Ovary (tissue), 7 donors: ENCODE measurements at regions not wholly inside any gene's neighbourhood (a gene's known extent, or its start where the extent isn't known, plus 50 kb on each side); places are given as distances from the start of the nearest gene placed in this dataset.

Experiments used
- DNase-seq, 5 donors: peaks; one replicate each; pipeline ENCODE4 v3.0.0-alpha.2; 2019 to 2020
- H3K27ac ChIP-seq, 2 donors: fragments of 200-600 bp; one replicate each; pipeline versions ENCODE4 v1.5.1 to v1.8.0; 2019 to 2022
- H3K27me3 ChIP-seq: fragments of 200-600 bp; one replicate; pipeline ENCODE4 v1.8.0; 2022
- H3K36me3 ChIP-seq: fragments of 200-600 bp; sonication (generic); one replicate; pipeline ENCODE4 v1.5.1; 2019
- H3K4me1 ChIP-seq: one replicate; pipeline ENCODE4 v1.8.1; 2013; ENCODE audit warnings: mild to moderate bottlenecking, moderate library complexity; ENCODE audit not compliant: insufficient read depth
- H3K4me3 ChIP-seq: fragments of 200-600 bp; sonication (generic); one replicate; pipeline ENCODE4 v1.5.1; 2017
- H3K9me3 ChIP-seq, 2 donors: fragments of 200-600 bp in 1 of 2; sonication (generic) in 1 of 2; one replicate each; pipeline versions ENCODE4 v1.5.1 to v1.8.1; 2013 to 2019; ENCODE audit warnings: mild to moderate bottlenecking in 1 of 2, moderate library complexity in 1 of 2
- CTCF ChIP-seq, 3 donors: fragments of 450-650 bp in 2 of 3; fragments of 200-600 bp in 1 of 3; IDR thresholded peaks; one replicate each; pipeline versions ENCODE4 v1.5.1 to v1.8.0; 2016 to 2022; ENCODE audit warnings: antibody characterized with exemption in 3 of 3, mild to moderate bottlenecking in 1 of 3
- EP300 ChIP-seq: sonication (generic); formaldehyde crosslinking; IDR thresholded peaks from one replicate; pipeline ENCODE4 v1.6.1; 2017; ENCODE audit warnings: antibody characterized with exemption
- POLR2A ChIP-seq: fragments of 450-650 bp; IDR thresholded peaks from one replicate; pipeline ENCODE4 v1.6.1; 2017; ENCODE audit warnings: antibody characterized with exemption, mild to moderate bottlenecking, moderate library complexity
- WGBS, 3 donors: extraction: QIAGEN DNeasy Blood & Tissue Kit in 1 of 3; methylation state at CpG; one replicate each; pipeline versions ENCODE4 v1.1.5 to v1.1.7; 2013 to 2017; 5-methylcytosine and 5-hydroxymethylcytosine counted together
- intact Hi-C, 4 donors: fragments of 100-400 bp; cut with DNase I; formaldehyde crosslinking; loops; one replicate each; pipeline versions ENCODE4 v1.11.0 to v1.15.1; 2022 to 2023
- donor health status: DM: no; HTN: no; CAD: no; lungs with moderate emphysema.
- donor health status: DM: no; HTN: no; CAD: no.
- donor health status: Bipolar disorder and iron deficiency.
- donor health status: DM: no; HTN: no; CAD: no.
- donor health status: DM: yes; HTN: yes; CAD: no.

GRCh38 chr2:138182250-138182936, 218.1 kb downstream of the HNMT start:
- no peak for DNase-seq
- intact Hi-C loops: no loop called here
- Histone ChIP-seq H3K27ac (no peak overlapping the region), H3K27me3 (no peaks in the 10 kb centered on the region), H3K9me3 (no peaks in the 10 kb centered on the region), H3K36me3 (no peaks in the 10 kb centered on the region), H3K4me1 (peaks cover 4% of the 10 kb centered on the region), H3K4me3 (no peak overlapping the region)
- 78 to 82% (median 79%) methylated on average over 6 of the region's 6 CpGs for WGBS, 3 donors
- TF ChIP-seq CTCF (IDR thresholded peaks at IDR 0.05) (no peak), POLR2A (no peak), EP300 (no peak)

- intact Hi-C loops: no loop called here
- H3K4me3 ChIP-seq: no peak overlapping the region
- DNase-seq: no peak
- no peaks in the 10 kb centered on the region for H3K27me3 ChIP-seq
- H3K9me3 ChIP-seq: no peaks in the 10 kb centered on the region
- peaks cover 4% of the 10 kb centered on the region for H3K4me1 ChIP-seq
- no peaks in the 10 kb centered on the region for H3K36me3 ChIP-seq
- H3K27ac ChIP-seq: no peak overlapping the region
- no peak for TF ChIP-seq EP300
- TF ChIP-seq CTCF (IDR thresholded peaks at IDR 0.05): no peak
- no peak for TF ChIP-seq POLR2A
These were observed 218.7 kb downstream of the HNMT start for GRCh38 chr2:138182937-138183312.

GRCh38 chr2:138183705-138184104, 219.4 kb downstream of the HNMT start:
- no peak overlapping the region for H3K27ac ChIP-seq
- intact Hi-C loops: no loop called here
- H3K9me3 ChIP-seq: no peaks in the 10 kb centered on the region
- no peak overlapping the region for H3K4me3 ChIP-seq
- DNase-seq: no peak
- WGBS, 3 donors: 87 to 93% (median 93%) methylated on average over 2 of the region's 2 CpGs
- H3K36me3 ChIP-seq: no peaks in the 10 kb centered on the region
- no peak for TF ChIP-seq CTCF (IDR thresholded peaks at IDR 0.05)
- no peak for TF ChIP-seq EP300
- TF ChIP-seq POLR2A: no peak
- no peaks in the 10 kb centered on the region for H3K27me3 ChIP-seq
- peaks cover 4% of the 10 kb centered on the region for H3K4me1 ChIP-seq

- TF ChIP-seq CTCF (IDR thresholded peaks at IDR 0.05) (no peak), EP300 (no peak), POLR2A (no peak)
- Histone ChIP-seq H3K27ac (no peak overlapping the region), H3K27me3 (no peaks in the 10 kb centered on the region), H3K36me3 (no peaks in the 10 kb centered on the region), H3K4me3 (no peak overlapping the region), H3K4me1 (peaks cover 4% of the 10 kb centered on the region), H3K9me3 (no peaks in the 10 kb centered on the region)
- WGBS, 3 donors: 82 to 86% (median 84%) methylated on average over 1 of the region's 1 CpG
- DNase-seq: no peak
- intact Hi-C loops: no loop called here
These were observed 220.2 kb downstream of the HNMT start for GRCh38 chr2:138184428-138184827.
